MCF 10A (cell line): ENCODE measurements at regions not wholly inside any gene's neighbourhood (a gene's known extent, or its start where the extent isn't known, plus 50 kb on each side); places are given as distances from the start of the nearest gene placed in this dataset.

ENCODE experiments used
- BruUV-seq: library from RNA; stranded (reverse); fragments of 400-500 nt; replicated peaks from 2 replicates; lab custom pipeline; 2021; lab: Mats Ljungman, UMichigan
- CTCF ChIA-PET: fragments of 300-600 bp; sonication (Branson Sonifier 250); formaldehyde crosslinking; extraction: SDS; loops from one replicate; lab custom pipeline; 2021; ENCODE audit warnings: antibody characterized with exemption, inconsistent platforms; lab: Yijun Ruan, JAX
- POLR2A ChIA-PET: fragments of 300-600, 350-650 bp; sonication (Branson Sonifier 250); formaldehyde crosslinking; extraction: SDS; loops from one replicate; lab custom pipeline; 2020; ENCODE audit warnings: antibody characterized with exemption, inconsistent platforms; lab: Yijun Ruan, JAX
- DNase-seq: peaks from one replicate; pipeline ENCODE4 v3.0.0-alpha.2; 2018; ENCODE audit not compliant: unreplicated experiment
- H3K27ac Mint-ChIP-seq: one replicate; pipeline ENCODE4 v1.8.0; 2022; ENCODE audit warnings: mild to moderate bottlenecking, low read depth, mixed read lengths; ENCODE audit not compliant: unreplicated experiment
- H3K27me3 Mint-ChIP-seq: one replicate; pipeline ENCODE4 v1.8.0; 2022; ENCODE audit warnings: mixed read lengths; ENCODE audit not compliant: insufficient read depth, unreplicated experiment
- H3K36me3 Mint-ChIP-seq: one replicate; pipeline ENCODE4 v1.8.0; 2022; ENCODE audit warnings: mild to moderate bottlenecking, moderate library complexity, mixed read lengths; ENCODE audit not compliant: insufficient read depth, unreplicated experiment
- H3K4me1 Mint-ChIP-seq: one replicate; pipeline ENCODE4 v1.8.0; 2022; ENCODE audit warnings: mixed read lengths; ENCODE audit not compliant: insufficient read depth, unreplicated experiment
- H3K4me3 Mint-ChIP-seq: one replicate; pipeline ENCODE4 v1.8.0; 2022; ENCODE audit warnings: mild to moderate bottlenecking, moderate library complexity, mixed read lengths; ENCODE audit not compliant: unreplicated experiment
- H3K9me3 Mint-ChIP-seq: one replicate; pipeline ENCODE4 v1.8.0; 2022; ENCODE audit warnings: mixed read lengths; ENCODE audit not compliant: unreplicated experiment
- CTCF ChIP-seq: fragments of 200-600 bp; IDR thresholded peaks from one replicate; pipeline ENCODE4 v1.8.0; 2022; ENCODE audit warnings: antibody characterized with exemption, mild to moderate bottlenecking; ENCODE audit not compliant: unreplicated experiment
- intact Hi-C: fragments of 100-400 bp; cut with micrococcal nuclease; formaldehyde crosslinking; loops from 2 replicates; pipeline ENCODE4 v1.14.1; 2022

DNA sequence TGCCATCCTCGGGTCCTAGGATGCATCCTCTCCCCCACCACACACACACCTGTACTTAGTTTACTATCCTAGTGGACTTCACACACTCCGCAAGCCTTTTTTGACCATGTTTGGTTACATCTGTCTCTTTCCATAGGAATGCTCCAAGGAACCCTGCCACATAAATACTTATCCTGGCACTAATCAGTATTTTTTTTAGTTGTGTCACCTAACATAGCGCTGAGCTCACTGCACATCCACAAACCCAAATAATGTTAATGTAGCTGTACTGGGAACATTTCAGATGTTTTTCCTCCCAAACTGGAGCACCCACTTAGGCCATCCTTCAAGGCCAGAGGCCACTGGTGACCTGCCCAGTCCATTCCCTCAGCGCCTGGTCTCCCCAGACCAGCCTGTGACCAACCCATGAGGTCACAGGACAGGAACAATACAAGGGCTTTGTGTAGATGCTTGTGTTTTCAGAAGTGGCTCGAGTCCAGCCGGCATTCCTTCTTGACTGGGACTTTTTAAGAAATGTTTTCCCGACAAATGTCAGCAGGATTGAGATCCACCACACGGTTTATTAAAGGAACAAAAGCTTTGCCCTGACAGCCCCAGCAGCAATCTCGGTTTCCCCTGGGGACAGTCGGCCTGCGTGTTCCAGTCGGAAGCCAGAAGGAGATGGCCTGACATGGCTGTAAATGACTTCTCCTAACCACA is 181.4 kb downstream of the JCAD start:
- Mint-ChIP-seq H3K27ac (no peak overlapping the region), H3K4me3 (no peak overlapping the region), H3K9me3 (no peaks in the 10 kb centered on the region), H3K4me1 (no peaks in the 10 kb centered on the region), H3K36me3 (no peaks in the 10 kb centered on the region), H3K27me3 (no peaks in the 10 kb centered on the region)
- POLR2A ChIA-PET, result interaction anchor here (0.6 kb wide), 1 partner anchor 349 kb away, joined by 3 read pairs; no protein-coding TSS in a partner anchor
- intact Hi-C loops, result no loop called here
- BruUV-seq, result no TSS peak
- no peak for DNase-seq
- CTCF ChIA-PET, result no interaction called here
- no peak for TF ChIP-seq CTCF

- Mint-ChIP-seq H3K27me3 (no peaks in the 10 kb centered on the region), H3K36me3 (no peaks in the 10 kb centered on the region), H3K4me3 (no peak overlapping the region), H3K27ac (no peak overlapping the region), H3K4me1 (no peaks in the 10 kb centered on the region), H3K9me3 (peaks cover under 1% of the 10 kb centered on the region)
- intact Hi-C loops, result no loop called here
- POLR2A ChIA-PET, result no interaction called here
- no TSS peak for BruUV-seq
- no peak for TF ChIP-seq CTCF
- no peak for DNase-seq
- CTCF ChIA-PET, result no interaction called here
Measured at GRCh38 chr10:29876008-29876555, 183.3 kb downstream of the JCAD start.

GRCh38 chr10:29874606-29875269 is 184.6 kb downstream of the JCAD start:
- CTCF ChIA-PET, result no interaction called here
- DNase-seq, result no peak
- no peak overlapping the region for H3K4me3 Mint-ChIP-seq
- no peak for TF ChIP-seq CTCF
- BruUV-seq, result no TSS peak
- intact Hi-C loops, result no loop called here
- H3K9me3 Mint-ChIP-seq, result peaks cover 12% of the 10 kb centered on the region
- H3K27me3 Mint-ChIP-seq, result no peaks in the 10 kb centered on the region
- no peak overlapping the region for H3K27ac Mint-ChIP-seq
- H3K4me1 Mint-ChIP-seq, result no peaks in the 10 kb centered on the region
- no peaks in the 10 kb centered on the region for H3K36me3 Mint-ChIP-seq
- POLR2A ChIA-PET, result no interaction called here

- TF ChIP-seq CTCF, result no peak
- H3K27ac Mint-ChIP-seq, result no peak overlapping the region
- no peaks in the 10 kb centered on the region for H3K36me3 Mint-ChIP-seq
- H3K27me3 Mint-ChIP-seq, result no peaks in the 10 kb centered on the region
- POLR2A ChIA-PET, result no interaction called here
- H3K4me3 Mint-ChIP-seq, result no peak overlapping the region
- CTCF ChIA-PET, result no interaction called here
- no peaks in the 10 kb centered on the region for H3K4me1 Mint-ChIP-seq
- peaks cover 12% of the 10 kb centered on the region for H3K9me3 Mint-ChIP-seq
- BruUV-seq, result no TSS peak
- intact Hi-C loops, result no loop called here
- no peak for DNase-seq
Measured at GRCh38 chr10:29873941-29874484, 185.4 kb downstream of the JCAD start.
